Smooth muscle cell (in vitro differentiated cells): ENCODE measurements at regions not wholly inside any gene's neighbourhood (a gene's known extent, or its start where the extent isn't known, plus 50 kb on each side); places are given as distances from the start of the nearest gene placed in this dataset.

ENCODE experiments used
- DNase-seq: peaks from one replicate; lab custom pipeline; 2025; ENCODE audit not compliant: unreplicated experiment; lab: John Stamatoyannopoulos, UW
- H2AFZ ChIP-seq: fragments of 200-600 bp; sonication (generic); 2 replicates; pipeline ENCODE4 v1.6.0; 2016; ENCODE audit warnings: antibody characterized with exemption, low read depth, mild to moderate bottlenecking
- H3F3A ChIP-seq: fragments of 200-600 bp; sonication (generic); 2 replicates; pipeline ENCODE4 v1.6.0; 2017; ENCODE audit warnings: antibody characterized with exemption, low read depth
- H3K27ac ChIP-seq: fragments of 200-600 bp; sonication (generic); 2 replicates; pipeline ENCODE4 v1.5.1; 2016; ENCODE audit warnings: low read depth, mild to moderate bottlenecking
- H3K27me3 ChIP-seq: fragments of 200-600 bp; sonication (generic); 2 replicates; pipeline ENCODE4 v1.6.1; 2016; ENCODE audit warnings: low read depth, mild to moderate bottlenecking
- H3K36me3 ChIP-seq: fragments of 200-600 bp; sonication (generic); 2 replicates; pipeline ENCODE4 v1.5.1; 2016; ENCODE audit warnings: low read depth
- H3K4me1 ChIP-seq: fragments of 200-600 bp; sonication (generic); 2 replicates; pipeline ENCODE4 v1.5.1; 2016; ENCODE audit warnings: low read depth
- H3K4me2 ChIP-seq: fragments of 200-600 bp; sonication (generic); 2 replicates; pipeline ENCODE4 v1.6.0; 2016; ENCODE audit warnings: mild to moderate bottlenecking
- H3K4me3 ChIP-seq: fragments of 200-600 bp; sonication (generic); 2 replicates; pipeline ENCODE4 v1.5.1; 2016; ENCODE audit warnings: mild to moderate bottlenecking
- H3K79me2 ChIP-seq: fragments of 200-600 bp; sonication (generic); 2 replicates; pipeline ENCODE4 v1.6.0; 2016; ENCODE audit warnings: low read depth, mild to moderate bottlenecking
- H3K9ac ChIP-seq: fragments of 200-600 bp; sonication (generic); 2 replicates; pipeline ENCODE4 v1.6.0; 2016; ENCODE audit warnings: low read depth
- H3K9me3 ChIP-seq: fragments of 200-600 bp; sonication (generic); replicated peaks from 2 replicates; pipeline ENCODE4 v1.5.1; 2016; ENCODE audit warnings: low read depth
- H4K20me1 ChIP-seq: fragments of 200-600 bp; sonication (generic); 2 replicates; pipeline ENCODE4 v1.6.0; 2016; ENCODE audit warnings: low read depth
- CTCF ChIP-seq: fragments of 200-600 bp; sonication (generic); IDR thresholded peaks from 2 replicates; pipeline ENCODE4 v1.5.1; 2017; ENCODE audit warnings: borderline replicate concordance, mild to moderate bottlenecking, antibody characterized with exemption; ENCODE audit not compliant: insufficient read depth, poor library complexity, severe bottlenecking
- WGBS: methylation state at CpG from one replicate; pipeline ENCODE4 v1.1.7; 2016; ENCODE audit warnings: low lambda C conversion rate; 5-methylcytosine and 5-hydroxymethylcytosine counted together

GRCh38 chr5:125551246-125551645 lies 804.8 kb upstream of the ZNF608 start:
- H4K20me1 ChIP-seq, result no peaks in the 10 kb centered on the region
- H3K4me1 ChIP-seq, result peaks cover 29% of the 10 kb centered on the region
- no peak overlapping the region for H3K9ac ChIP-seq
- TF ChIP-seq CTCF, result no peak
- no peak overlapping the region for H3K27ac ChIP-seq
- no peaks in the 10 kb centered on the region for H3F3A ChIP-seq
- H3K9me3 ChIP-seq, result no peaks in the 10 kb centered on the region
- no peak overlapping the region for H3K4me3 ChIP-seq
- H3K27me3 ChIP-seq, result no peaks in the 10 kb centered on the region
- no peak overlapping the region for H2AFZ ChIP-seq
- H3K4me2 ChIP-seq, result peak overlapping the region; percentile 2
- DNase-seq, result no peak
- no peaks in the 10 kb centered on the region for H3K36me3 ChIP-seq
- no peaks in the 10 kb centered on the region for H3K79me2 ChIP-seq

GRCh38 chr5:125551797-125552196 lies 805.4 kb upstream of the ZNF608 start:
- no peaks in the 10 kb centered on the region for H4K20me1 ChIP-seq
- H3K4me1 ChIP-seq, result peaks cover 29% of the 10 kb centered on the region
- H3K9ac ChIP-seq, result no peak overlapping the region
- no peak overlapping the region for H3K27ac ChIP-seq
- H3K4me2 ChIP-seq, result no peak overlapping the region
- no peak overlapping the region for H3K4me3 ChIP-seq
- H3K27me3 ChIP-seq, result no peaks in the 10 kb centered on the region
- no peak for TF ChIP-seq CTCF
- no peaks in the 10 kb centered on the region for H3K79me2 ChIP-seq
- 94% methylated on average over 4 of the region's 4 CpGs for WGBS
- H3F3A ChIP-seq, result no peaks in the 10 kb centered on the region
- no peaks in the 10 kb centered on the region for H3K36me3 ChIP-seq
- H3K9me3 ChIP-seq, result no peaks in the 10 kb centered on the region
- DNase-seq, result no peak
- H2AFZ ChIP-seq, result no peak overlapping the region

- Histone ChIP-seq H3K4me1 (peaks cover 29% of the 10 kb centered on the region), H3K27me3 (no peaks in the 10 kb centered on the region), H3K9ac (no peak overlapping the region), H3F3A (no peaks in the 10 kb centered on the region), H3K4me3 (no peak overlapping the region), H3K36me3 (no peaks in the 10 kb centered on the region), H2AFZ (no peak overlapping the region), H4K20me1 (no peaks in the 10 kb centered on the region), H3K4me2 (no peak overlapping the region), H3K27ac (no peak overlapping the region), H3K79me2 (no peaks in the 10 kb centered on the region), H3K9me3 (no peaks in the 10 kb centered on the region)
- TF ChIP-seq CTCF, result no peak
- no peak for DNase-seq
- WGBS, result 95% methylated on average over 1 of the region's 1 CpG
These were observed 806.0 kb upstream of the ZNF608 start for GRCh38 chr5:125552486-125552885.

- TF ChIP-seq CTCF, result no peak
- H3K4me1 ChIP-seq, result peaks cover 35% of the 10 kb centered on the region
- no peak overlapping the region for H2AFZ ChIP-seq
- DNase-seq, result no peak
- no peak overlapping the region for H3K4me3 ChIP-seq
- no peaks in the 10 kb centered on the region for H4K20me1 ChIP-seq
- H3K4me2 ChIP-seq, result no peak overlapping the region
- H3K27ac ChIP-seq, result no peak overlapping the region
- H3F3A ChIP-seq, result no peaks in the 10 kb centered on the region
- no peak overlapping the region for H3K9ac ChIP-seq
- H3K9me3 ChIP-seq, result no peaks in the 10 kb centered on the region
- no peaks in the 10 kb centered on the region for H3K36me3 ChIP-seq
- no peaks in the 10 kb centered on the region for H3K27me3 ChIP-seq
- WGBS, result 94% methylated on average over 2 of the region's 2 CpGs
- no peaks in the 10 kb centered on the region for H3K79me2 ChIP-seq
These were observed 807.9 kb upstream of the ZNF608 start for GRCh38 chr5:125554355-125554754.
